Activated T-helper 17 cell treated with anti-CD3 and anti-CD28 coated beads, Interleukin-2, amount 50 U/mL, for 72 hours (primary cell): ENCODE measurements at regions not wholly inside any gene's neighbourhood (a gene's known extent, or its start where the extent isn't known, plus 50 kb on each side); places are given as distances from the start of the nearest gene placed in this dataset.
"Not testable (repeated sequence)": the region's sequence is repeated elsewhere in the genome, so short reads cannot be mapped to it uniquely, and the experiment has no call there.

ENCODE experiments used
- ATAC-seq: fragments of 150-1000 bp; cut with Tn5 transposase; replicated peaks from 2 replicates; pipeline ENCODE4 v1.10.0; 2021; ENCODE audit warnings: mild to moderate bottlenecking, moderate library complexity
- H3K27ac Mint-ChIP-seq: one replicate; pipeline ENCODE4 v1.8.0; 2022; ENCODE audit warnings: mixed read lengths
- H3K27me3 Mint-ChIP-seq: one replicate; pipeline ENCODE4 v1.8.0; 2022; ENCODE audit warnings: mixed read lengths
- H3K36me3 Mint-ChIP-seq: one replicate; pipeline ENCODE4 v1.8.0; 2022; ENCODE audit warnings: low read depth, mild to moderate bottlenecking, mixed read lengths
- H3K4me1 Mint-ChIP-seq: one replicate; pipeline ENCODE4 v1.8.0; 2022; ENCODE audit warnings: mixed read lengths
- H3K4me3 Mint-ChIP-seq: one replicate; pipeline ENCODE4 v1.8.0; 2022; ENCODE audit warnings: mild to moderate bottlenecking, mixed read lengths
- H3K9me3 Mint-ChIP-seq: one replicate; pipeline ENCODE4 v1.8.0; 2022; ENCODE audit warnings: mixed read lengths

- not testable (repeated sequence) for H3K9me3 Mint-ChIP-seq, H3K27ac Mint-ChIP-seq, H3K27me3 Mint-ChIP-seq, H3K4me3 Mint-ChIP-seq, H3K36me3 Mint-ChIP-seq, H3K4me1 Mint-ChIP-seq
- peak; percentile 48 for ATAC-seq
These were observed 160.4 kb upstream of the ZNF658 start for GRCh38 chr9:66740136-66740535.

GRCh38 chr9:66745846-66746245 is 154.7 kb upstream of the ZNF658 start:
- H3K4me1 Mint-ChIP-seq, H3K36me3 Mint-ChIP-seq, H3K27ac Mint-ChIP-seq, H3K9me3 Mint-ChIP-seq, H3K4me3 Mint-ChIP-seq, H3K27me3 Mint-ChIP-seq, ATAC-seq: not testable (repeated sequence)

- not testable (repeated sequence) for H3K4me3 Mint-ChIP-seq, H3K27me3 Mint-ChIP-seq, H3K4me1 Mint-ChIP-seq, H3K9me3 Mint-ChIP-seq, ATAC-seq, H3K27ac Mint-ChIP-seq, H3K36me3 Mint-ChIP-seq
These were observed 148.1 kb upstream of the ZNF658 start for GRCh38 chr9:66752324-66752923.

- not testable (repeated sequence) for H3K27me3 Mint-ChIP-seq, H3K36me3 Mint-ChIP-seq, H3K9me3 Mint-ChIP-seq, H3K4me3 Mint-ChIP-seq, H3K27ac Mint-ChIP-seq, H3K4me1 Mint-ChIP-seq, ATAC-seq
These were observed 140.6 kb upstream of the ZNF658 start for GRCh38 chr9:66759825-66760492.

GRCh38 chr9:66764799-66765493 is 135.6 kb upstream of the ZNF658 start:
- not testable (repeated sequence) for H3K9me3 Mint-ChIP-seq, H3K27me3 Mint-ChIP-seq, H3K36me3 Mint-ChIP-seq, H3K4me1 Mint-ChIP-seq, H3K4me3 Mint-ChIP-seq, H3K27ac Mint-ChIP-seq
- peak; percentile 91 for ATAC-seq

- not testable (repeated sequence) for H3K4me1 Mint-ChIP-seq, H3K4me3 Mint-ChIP-seq, H3K36me3 Mint-ChIP-seq, ATAC-seq, H3K27ac Mint-ChIP-seq, H3K27me3 Mint-ChIP-seq, H3K9me3 Mint-ChIP-seq
These were observed 135.0 kb upstream of the ZNF658 start for GRCh38 chr9:66765531-66765930.

- H3K27me3 Mint-ChIP-seq, H3K36me3 Mint-ChIP-seq, H3K4me1 Mint-ChIP-seq, ATAC-seq, H3K9me3 Mint-ChIP-seq, H3K4me3 Mint-ChIP-seq, H3K27ac Mint-ChIP-seq: not testable (repeated sequence)
These were observed 129.0 kb upstream of the ZNF658 start for GRCh38 chr9:66771504-66771903.

- not testable (repeated sequence) for H3K4me3 Mint-ChIP-seq, H3K9me3 Mint-ChIP-seq, H3K36me3 Mint-ChIP-seq, ATAC-seq, H3K27me3 Mint-ChIP-seq, H3K4me1 Mint-ChIP-seq, H3K27ac Mint-ChIP-seq
These were observed 125.9 kb upstream of the ZNF658 start for GRCh38 chr9:66774618-66775017.

- not testable (repeated sequence) for H3K27ac Mint-ChIP-seq, ATAC-seq, H3K27me3 Mint-ChIP-seq, H3K36me3 Mint-ChIP-seq, H3K4me3 Mint-ChIP-seq, H3K4me1 Mint-ChIP-seq, H3K9me3 Mint-ChIP-seq
These were observed 120.4 kb upstream of the ZNF658 start for GRCh38 chr9:66779944-66780661.

- not testable (repeated sequence) for ATAC-seq, H3K27ac Mint-ChIP-seq, H3K36me3 Mint-ChIP-seq, H3K4me3 Mint-ChIP-seq, H3K27me3 Mint-ChIP-seq, H3K9me3 Mint-ChIP-seq, H3K4me1 Mint-ChIP-seq
These were observed 119.3 kb upstream of the ZNF658 start for GRCh38 chr9:66781240-66781639.

GRCh38 chr9:66782010-66782409 is 118.5 kb upstream of the ZNF658 start:
- H3K27ac Mint-ChIP-seq, ATAC-seq, H3K4me1 Mint-ChIP-seq, H3K9me3 Mint-ChIP-seq, H3K27me3 Mint-ChIP-seq, H3K4me3 Mint-ChIP-seq, H3K36me3 Mint-ChIP-seq: not testable (repeated sequence)

- H3K36me3 Mint-ChIP-seq, H3K27ac Mint-ChIP-seq, ATAC-seq, H3K27me3 Mint-ChIP-seq, H3K4me3 Mint-ChIP-seq, H3K9me3 Mint-ChIP-seq, H3K4me1 Mint-ChIP-seq: not testable (repeated sequence)
These were observed 114.9 kb upstream of the ZNF658 start for GRCh38 chr9:66785603-66786002.

GRCh38 chr9:66791092-66791750 is 109.3 kb upstream of the ZNF658 start:
- H3K27ac Mint-ChIP-seq, H3K27me3 Mint-ChIP-seq, H3K9me3 Mint-ChIP-seq, ATAC-seq, H3K36me3 Mint-ChIP-seq, H3K4me1 Mint-ChIP-seq, H3K4me3 Mint-ChIP-seq: not testable (repeated sequence)

- not testable (repeated sequence) for ATAC-seq, H3K27ac Mint-ChIP-seq, H3K4me3 Mint-ChIP-seq, H3K9me3 Mint-ChIP-seq, H3K4me1 Mint-ChIP-seq, H3K36me3 Mint-ChIP-seq, H3K27me3 Mint-ChIP-seq
These were observed 105.8 kb upstream of the ZNF658 start for GRCh38 chr9:66794769-66795168.
